H1 (cell line): ENCODE measurements at regions not wholly inside any gene's neighbourhood (a gene's known extent, or its start where the extent isn't known, plus 50 kb on each side); places are given as distances from the start of the nearest gene placed in this dataset.

Experiments
- CTCF ChIA-PET: fragments of 300-600 bp; sonication (Branson Sonifier 250); formaldehyde crosslinking; loops from one replicate; lab custom pipeline; 2021; ENCODE audit not compliant: partially characterized antibody; lab: Charles Lee
- POLR2A ChIA-PET: fragments of 300-600 bp; sonication (Branson Sonifier 250); formaldehyde crosslinking; loops from one replicate; lab custom pipeline; 2021; ENCODE audit warnings: inconsistent platforms; ENCODE audit not compliant: partially characterized antibody; lab: Charles Lee
- DNase-seq, 2 experiments: peaks; one replicate each; pipeline versions ENCODE4 v3.0.0 to v3.0.0-alpha.2; 2010 to 2022; ENCODE audit warnings: low spot score in 2 of 2, low read depth in 1 of 2, mixed read lengths in 1 of 2
- FAIRE-seq: peaks from 2 replicates; lab custom pipeline; 2011; peaks lifted over from hg19 to GRCh38; lab: Jason Lieb, UNC
- H2AFZ ChIP-seq: 2 replicates; pipeline ENCODE4 v1.8.1; 2012; ENCODE audit warnings: low read length, inconsistent platforms
- H2AK5ac ChIP-seq: 2 replicates; pipeline ENCODE4 v1.6.1; 2013; ENCODE audit warnings: low read depth, low read length
- H2BK120ac ChIP-seq: replicated peaks from 2 replicates; pipeline ENCODE3; 2013; ENCODE audit warnings: low read depth, low read length, inconsistent platforms
- H2BK12ac ChIP-seq: 2 replicates; pipeline ENCODE4 v1.6.1; 2013; ENCODE audit warnings: low read depth, low read length
- H2BK15ac ChIP-seq: 2 replicates; pipeline ENCODE4 v1.6.1; 2013; ENCODE audit warnings: low read length
- H2BK20ac ChIP-seq: 2 replicates; pipeline ENCODE4 v1.6.1; 2013; ENCODE audit warnings: low read length
- H2BK5ac ChIP-seq: 2 replicates; pipeline ENCODE4 v1.6.1; 2013; ENCODE audit warnings: low read depth, low read length
- H3K14ac ChIP-seq: 2 replicates; pipeline ENCODE4 v1.6.1; 2013; ENCODE audit warnings: inconsistent platforms; ENCODE audit not compliant: insufficient read length
- H3K18ac ChIP-seq: 2 replicates; pipeline ENCODE4 v1.6.1; 2013; ENCODE audit warnings: low read length; ENCODE audit errors: extremely low read depth
- H3K23ac ChIP-seq: 2 replicates; pipeline ENCODE4 v1.6.1; 2013; ENCODE audit warnings: inconsistent platforms; ENCODE audit not compliant: insufficient read length
- H3K23me2 ChIP-seq: 2 replicates; pipeline ENCODE4 v1.6.1; 2013; ENCODE audit warnings: low read depth, low read length
- H3K27ac ChIP-seq: 2 replicates; pipeline ENCODE4 v1.6.1; 2011; ENCODE audit warnings: low read depth, low read length, inconsistent platforms
- H3K27me3 ChIP-seq, 4 experiments: replicated peaks in 1 of 4; 1 replicate in 1 of 4; 2 replicates in 3 of 4; pipeline versions ENCODE4 v1.6.1 to v1.8.1; 2011 to 2013; ENCODE audit warnings: low read length in 3 of 4, mild to moderate bottlenecking in 3 of 4, inconsistent platforms in 2 of 4, mixed read lengths in 2 of 4, moderate library complexity in 1 of 4; ENCODE audit not compliant: control insufficient read depth in 3 of 4, insufficient read depth in 3 of 4; ENCODE audit errors: extremely low read depth in 1 of 4
- H3K36me3 ChIP-seq, 4 experiments: 2 replicates each; pipeline versions ENCODE4 v1.6.1 to v1.8.1; 2011 to 2013; ENCODE audit warnings: mild to moderate bottlenecking in 4 of 4, low read length in 3 of 4, moderate library complexity in 2 of 4, control low read depth in 1 of 4, inconsistent platforms in 1 of 4; ENCODE audit not compliant: insufficient read depth in 4 of 4, control insufficient read depth in 2 of 4
- H3K4ac ChIP-seq: replicated peaks from 2 replicates; pipeline ENCODE3; 2013; ENCODE audit warnings: low read length, low read depth, mixed read lengths, inconsistent platforms; ENCODE audit not compliant: insufficient read length
- H3K4me1 ChIP-seq, 4 experiments: replicated peaks in 1 of 4; 1 replicate in 1 of 4; 2 replicates in 3 of 4; pipeline versions ENCODE4 v1.6.1 to v1.8.1; 2011 to 2013; ENCODE audit warnings: low read length in 3 of 4, inconsistent platforms in 2 of 4, mixed read lengths in 1 of 4; ENCODE audit not compliant: insufficient read depth in 4 of 4, control insufficient read depth in 3 of 4
- H3K4me2 ChIP-seq, 2 experiments: 2 replicates each; pipeline versions ENCODE4 v1.6.1 to v1.8.1; 2011 to 2013; ENCODE audit warnings: low read depth in 2 of 2, low read length in 2 of 2, control low read depth in 1 of 2, inconsistent platforms in 1 of 2, mild to moderate bottlenecking in 1 of 2; ENCODE audit not compliant: insufficient read depth in 1 of 2
- H3K4me3 ChIP-seq, 4 experiments: fragments of 200-600, 300-600 bp in 1 of 4; sonication (generic), shearing (Covaris generic), sonication (Bioruptor Twin) in 1 of 4; 2 replicates each; pipeline versions ENCODE4 v1.5.1 to v1.8.1; 2011 to 2016; ENCODE audit warnings: low read length in 4 of 4, low read depth in 3 of 4, control low read depth in 2 of 4, inconsistent platforms in 2 of 4, mild to moderate bottlenecking in 2 of 4, mixed read lengths in 1 of 4, moderate library complexity in 1 of 4; ENCODE audit not compliant: insufficient read depth in 2 of 4; ENCODE audit errors: extremely low read depth in 1 of 4
- H3K56ac ChIP-seq: replicated peaks from 2 replicates; pipeline ENCODE3; 2013; ENCODE audit warnings: low read depth, mild to moderate bottlenecking, mixed read lengths, low read length, inconsistent platforms; ENCODE audit not compliant: insufficient read length
- H3K79me1 ChIP-seq: 2 replicates; pipeline ENCODE4 v1.6.1; 2013; ENCODE audit warnings: low read depth, low read length, control low read depth
- H3K79me2 ChIP-seq, 2 experiments: 2 replicates each; pipeline versions ENCODE4 v1.6.1 to v1.8.1; 2012 to 2013; ENCODE audit warnings: low read length in 2 of 2, mild to moderate bottlenecking in 2 of 2, inconsistent platforms in 1 of 2; ENCODE audit not compliant: insufficient read depth in 2 of 2, control insufficient read depth in 1 of 2
- H3K9ac ChIP-seq, 4 experiments: replicated peaks in 1 of 4; 1 replicate in 1 of 4; 2 replicates in 3 of 4; pipeline versions ENCODE4 v1.6.1 to v1.8.1; 2011 to 2013; ENCODE audit warnings: low read depth in 3 of 4, low read length in 3 of 4, control low read depth in 2 of 4, mild to moderate bottlenecking in 2 of 4, moderate library complexity in 2 of 4, inconsistent platforms in 1 of 4; ENCODE audit errors: extremely low read depth in 1 of 4
- H3K9me3 ChIP-seq, 2 experiments: 2 replicates each; pipeline versions ENCODE4 v1.6.1 to v1.8.1; 2012 to 2013; ENCODE audit warnings: mild to moderate bottlenecking in 2 of 2, moderate library complexity in 2 of 2, control low read depth in 1 of 2, inconsistent platforms in 1 of 2, low read depth in 1 of 2, low read length in 1 of 2, mixed read lengths in 1 of 2; ENCODE audit not compliant: insufficient read depth in 2 of 2
- H4K20me1 ChIP-seq, 2 experiments: replicated peaks in 1 of 2; 2 replicates each; pipeline versions ENCODE3 to v1.8.1; 2011 to 2013; ENCODE audit warnings: inconsistent platforms in 2 of 2, low read length in 2 of 2, mild to moderate bottlenecking in 1 of 2; ENCODE audit not compliant: insufficient read depth in 2 of 2, control insufficient read depth in 1 of 2
- H4K5ac ChIP-seq: 2 replicates; pipeline ENCODE4 v1.6.1; 2013; ENCODE audit warnings: low read length, low read depth, mixed read lengths, inconsistent platforms; ENCODE audit not compliant: insufficient read length
- H4K8ac ChIP-seq: 2 replicates; pipeline ENCODE4 v1.8.0; 2013; ENCODE audit warnings: mild to moderate bottlenecking, moderate library complexity, low read length, inconsistent platforms; ENCODE audit not compliant: insufficient read depth; ENCODE audit errors: extremely low read depth
- H4K91ac ChIP-seq: replicated peaks from 2 replicates; pipeline ENCODE3; 2013; ENCODE audit warnings: low read length, mixed read lengths, inconsistent platforms; ENCODE audit not compliant: insufficient read length
- CBX8 ChIP-seq: fragments of 300-800, 300-1000 bp; sonication (generic); IDR thresholded peaks from 2 replicates; pipeline ENCODE4 v1.7.1; 2016; ENCODE audit warnings: low read depth, low read length, borderline replicate concordance
- CTBP2 ChIP-seq: IDR thresholded peaks from 2 replicates; pipeline ENCODE4 v1.7.0; 2011; ENCODE audit warnings: borderline replicate concordance, mild to moderate bottlenecking, moderate library complexity, mixed read lengths, low read length; ENCODE audit not compliant: insufficient read depth, insufficient read length
- GABPA ChIP-seq: IDR thresholded peaks from 2 replicates; pipeline ENCODE4 v1.6.1; 2011; ENCODE audit warnings: mild to moderate bottlenecking, low read length, moderate library complexity, borderline replicate concordance; ENCODE audit not compliant: insufficient read depth
- RXRA ChIP-seq: IDR thresholded peaks from 2 replicates; pipeline ENCODE4 v1.6.1; 2011; ENCODE audit warnings: low read depth, mild to moderate bottlenecking, low read length, moderate library complexity; ENCODE audit not compliant: insufficient read depth
- whole genome bisulfite sequencing, 2 experiments: shearing (Covaris generic) in 1 of 2; methylation state at CpG; one replicate each; pipeline versions ENCODE4 v1.1.6 to v1.1.7; 2013 to 2015; ENCODE audit warnings: low lambda C conversion rate in 2 of 2, mixed read lengths in 2 of 2, inconsistent platforms in 1 of 2, low coverage in 1 of 2, missing lambda C conversion rate in 1 of 2; ENCODE audit not compliant: insufficient replicate concordance in 2 of 2, insufficient coverage in 1 of 2, insufficient read length in 1 of 2; ENCODE audit errors: extremely low coverage in 1 of 2, missing lambda C conversion rate in 1 of 2; 5-methylcytosine and 5-hydroxymethylcytosine counted together

- H4K20me1 ChIP-seq = no peaks in the 10 kb centered on the region
- peaks cover 0 to 4% (median 1%) of the 10 kb centered on the region in 4 experiments; a peak in 3 of 7 replicates for H3K4me1 ChIP-seq
- DNase-seq (no peak), FAIRE-seq (no peak)
- POLR2A ChIA-PET = no interaction called here
- H4K5ac ChIP-seq = no peak overlapping the region
- no peak overlapping the region for H3K56ac ChIP-seq
- no peak overlapping the region for H2BK5ac ChIP-seq
- H3K4me3 ChIP-seq = no peak overlapping the region
- H3K4me2 ChIP-seq = no peak overlapping the region
- H3K9me3 ChIP-seq = no peaks in the 10 kb centered on the region
- no peak overlapping the region for H2BK12ac ChIP-seq
- H3K36me3 ChIP-seq = no peaks in the 10 kb centered on the region
- H3K23ac ChIP-seq = no peak overlapping the region
- H2BK20ac ChIP-seq = no peak overlapping the region
- H3K18ac ChIP-seq = no peak overlapping the region
- H2AFZ ChIP-seq = no peak overlapping the region
- H3K14ac ChIP-seq = no peak overlapping the region
- H3K79me1 ChIP-seq = no peaks in the 10 kb centered on the region
- CTCF ChIA-PET = interaction anchor here (1.3 to 1.4 kb wide), 2 partner anchors 12 to 470 kb away, joined by 4 to 5 read pairs; no protein-coding TSS in a partner anchor
- H2BK120ac ChIP-seq = no peak overlapping the region
- H2AK5ac ChIP-seq = no peak overlapping the region
- no peak overlapping the region for H3K9ac ChIP-seq
- no peaks in the 10 kb centered on the region; the same call in 1 of the 2 replicates for H3K23me2 ChIP-seq
- no peak overlapping the region for H3K27ac ChIP-seq
- no peak overlapping the region for H4K8ac ChIP-seq
- no peak overlapping the region for H4K91ac ChIP-seq
- WGBS, 2 experiments = 72% methylated on average over 5 of the region's 5 CpGs; no CpG with 5 or more reads in 1 of the 2 experiments
- no peaks in the 10 kb centered on the region for H3K27me3 ChIP-seq
- H3K79me2 ChIP-seq = no peaks in the 10 kb centered on the region
- no peak overlapping the region for H2BK15ac ChIP-seq
- H3K4ac ChIP-seq = no peak overlapping the region
- TF ChIP-seq RXRA (no peak), GABPA (no peak), CTBP2 (no peak), CBX8 (no peak)
Measured at GRCh38 chr6:15735567-15736265, 72.9 kb upstream of the DTNBP1 start.
